ENCODE measurements at regions not wholly inside any gene's neighbourhood (a gene's known extent, or its start where the extent isn't known, plus 50 kb on each side); places are given as distances from the start of the nearest gene placed in this dataset.

- TF ChIP-seq CTCF (IDR thresholded peaks at IDR 0.05; ENCODE audit: low read depth, low read length, poor library complexity, severe bottlenecking) (no peak), EZH2phosphoT487 (IDR thresholded peaks at IDR 0.05; ENCODE audit: borderline replicate concordance, low read length) (no peak)
Measured at GRCh38 chr5:67875601-67876000, 340.0 kb upstream of the PIK3R1 start.

Measured in DOHH2 (cell line).